ENCODE measurements at regions not wholly inside any gene's neighbourhood (a gene's known extent, or its start where the extent isn't known, plus 50 kb on each side); places are given as distances from the start of the nearest gene placed in this dataset.

DNA sequence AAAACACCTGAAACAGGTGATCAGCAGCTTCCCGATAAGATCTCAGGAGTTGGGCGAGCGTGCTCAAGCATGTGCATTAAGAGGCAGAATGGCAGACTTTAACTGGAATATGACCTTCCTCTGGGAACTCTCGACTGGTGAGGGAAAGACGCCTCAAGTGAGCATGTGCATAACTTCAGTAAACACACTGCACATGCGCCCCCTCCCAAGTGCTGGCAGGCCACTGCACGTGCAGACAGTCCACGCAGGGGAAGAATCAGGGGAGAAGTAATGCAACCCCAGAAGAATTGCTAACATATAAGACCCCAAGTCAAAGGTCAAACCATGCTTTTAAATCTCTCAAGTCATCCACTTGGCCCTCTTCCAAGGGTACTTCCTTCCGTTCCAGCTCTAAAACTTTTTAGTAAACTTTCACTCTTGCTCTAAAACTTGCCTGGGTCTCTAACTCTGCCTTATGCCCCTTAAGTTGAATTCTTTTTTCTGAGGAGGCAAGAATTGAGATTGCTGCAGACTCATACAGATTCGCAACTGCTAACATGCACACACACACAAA is 541.0 kb downstream of the TNS3 start:
- no peaks in the 10 kb centered on the region for H3K36me3 Mint-ChIP-seq (ENCODE audit: insufficient read depth, unreplicated experiment)
- no peaks in the 10 kb centered on the region for H3K27me3 Mint-ChIP-seq (ENCODE audit: unreplicated experiment)
- intact Hi-C loops (cut with micrococcal nuclease; ENCODE audit: unreplicated experiment): no loop called here
- TF ChIP-seq, protein P1, sequence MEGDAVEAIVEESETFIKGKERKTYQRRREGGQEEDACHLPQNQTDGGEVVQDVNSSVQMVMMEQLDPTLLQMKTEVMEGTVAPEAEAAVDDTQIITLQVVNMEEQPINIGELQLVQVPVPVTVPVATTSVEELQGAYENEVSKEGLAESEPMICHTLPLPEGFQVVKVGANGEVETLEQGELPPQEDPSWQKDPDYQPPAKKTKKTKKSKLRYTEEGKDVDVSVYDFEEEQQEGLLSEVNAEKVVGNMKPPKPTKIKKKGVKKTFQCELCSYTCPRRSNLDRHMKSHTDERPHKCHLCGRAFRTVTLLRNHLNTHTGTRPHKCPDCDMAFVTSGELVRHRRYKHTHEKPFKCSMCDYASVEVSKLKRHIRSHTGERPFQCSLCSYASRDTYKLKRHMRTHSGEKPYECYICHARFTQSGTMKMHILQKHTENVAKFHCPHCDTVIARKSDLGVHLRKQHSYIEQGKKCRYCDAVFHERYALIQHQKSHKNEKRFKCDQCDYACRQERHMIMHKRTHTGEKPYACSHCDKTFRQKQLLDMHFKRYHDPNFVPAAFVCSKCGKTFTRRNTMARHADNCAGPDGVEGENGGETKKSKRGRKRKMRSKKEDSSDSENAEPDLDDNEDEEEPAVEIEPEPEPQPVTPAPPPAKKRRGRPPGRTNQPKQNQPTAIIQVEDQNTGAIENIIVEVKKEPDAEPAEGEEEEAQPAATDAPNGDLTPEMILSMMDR (IDR thresholded peaks at IDR 0.05; ENCODE audit: unreplicated experiment): no peak
- no peak overlapping the region for H3K27ac Mint-ChIP-seq (ENCODE audit: unreplicated experiment)
- no peaks in the 10 kb centered on the region for H3K4me1 Mint-ChIP-seq (ENCODE audit: low read depth, unreplicated experiment)
- no peak overlapping the region for H3K4me3 Mint-ChIP-seq (ENCODE audit: low read depth, unreplicated experiment)
- no peaks in the 10 kb centered on the region for H3K9me3 Mint-ChIP-seq (ENCODE audit: low read depth, unreplicated experiment)
- no peak for DNase-seq
- BruUV-seq (replicated peaks): no TSS peak
- CTCF ChIA-PET: no interaction called here

DNA sequence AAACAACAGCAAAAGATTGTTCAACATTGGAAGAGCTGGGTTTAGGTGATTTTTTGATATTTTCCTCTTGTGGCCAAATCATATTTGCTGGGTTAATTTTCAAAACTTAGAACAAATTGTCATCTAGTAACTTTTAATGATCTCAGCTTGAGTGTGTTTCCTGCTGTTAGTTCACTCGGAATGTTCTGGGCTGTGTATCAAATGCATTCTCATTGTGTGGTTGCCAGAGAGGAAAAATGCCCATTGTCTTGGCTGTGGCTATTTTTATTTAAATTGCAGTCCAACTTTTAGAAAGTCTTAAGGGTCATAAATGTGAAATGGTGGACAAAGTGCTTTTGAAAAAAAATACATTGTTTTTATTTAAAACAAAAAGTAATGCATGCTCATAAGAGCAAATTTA is 542.0 kb downstream of the TNS3 start:
- no peak overlapping the region for H3K4me3 Mint-ChIP-seq (ENCODE audit: low read depth, unreplicated experiment)
- no peaks in the 10 kb centered on the region for H3K4me1 Mint-ChIP-seq (ENCODE audit: low read depth, unreplicated experiment)
- DNase-seq: no peak
- intact Hi-C loops (cut with micrococcal nuclease; ENCODE audit: unreplicated experiment): no loop called here
- H3K27ac Mint-ChIP-seq (ENCODE audit: unreplicated experiment): no peak overlapping the region
- H3K27me3 Mint-ChIP-seq (ENCODE audit: unreplicated experiment): no peaks in the 10 kb centered on the region
- H3K36me3 Mint-ChIP-seq (ENCODE audit: insufficient read depth, unreplicated experiment): no peaks in the 10 kb centered on the region
- no TSS peak for BruUV-seq (replicated peaks)
- TF ChIP-seq, protein P1 (IDR thresholded peaks at IDR 0.05; ENCODE audit: unreplicated experiment): no peak
- CTCF ChIA-PET: no interaction called here
- H3K9me3 Mint-ChIP-seq (ENCODE audit: low read depth, unreplicated experiment): no peaks in the 10 kb centered on the region

DNA sequence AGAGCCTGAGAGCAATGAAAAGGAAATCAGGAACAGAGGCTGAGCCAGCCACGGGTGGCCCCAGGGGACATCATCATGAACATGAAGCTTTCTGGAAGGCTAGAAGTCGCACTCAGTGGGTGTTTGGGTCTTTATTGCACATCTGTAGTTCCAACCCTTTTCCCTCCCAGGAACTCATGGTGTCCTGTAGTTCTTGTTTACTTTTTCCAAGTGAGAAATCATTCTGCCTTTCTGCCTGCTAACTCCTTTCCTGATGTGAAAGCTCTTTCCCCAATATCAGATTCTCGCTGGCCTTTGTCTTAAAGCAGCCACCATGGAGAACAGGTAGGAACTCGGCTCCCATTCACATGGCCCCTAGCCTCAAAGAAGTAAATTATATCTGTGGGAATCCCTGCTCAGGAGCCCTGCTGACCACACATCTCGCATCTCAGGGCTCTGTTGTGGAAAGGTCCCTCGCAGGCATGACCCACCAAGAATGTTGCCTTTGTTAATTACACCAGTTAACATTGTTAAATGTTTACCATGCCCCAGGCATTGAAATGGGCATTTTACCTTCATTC is 542.7 kb downstream of the TNS3 start:
- Mint-ChIP-seq H3K36me3 (ENCODE audit: insufficient read depth, unreplicated experiment) (no peaks in the 10 kb centered on the region), H3K9me3 (ENCODE audit: low read depth, unreplicated experiment) (no peaks in the 10 kb centered on the region), H3K27me3 (ENCODE audit: unreplicated experiment) (no peaks in the 10 kb centered on the region), H3K4me1 (ENCODE audit: low read depth, unreplicated experiment) (no peaks in the 10 kb centered on the region), H3K4me3 (ENCODE audit: low read depth, unreplicated experiment) (no peak overlapping the region), H3K27ac (ENCODE audit: unreplicated experiment) (no peak overlapping the region)
- DNase-seq: no peak
- TF ChIP-seq, protein P1 (IDR thresholded peaks at IDR 0.05; ENCODE audit: unreplicated experiment): no peak
- BruUV-seq (replicated peaks): no TSS peak
- intact Hi-C loops (cut with micrococcal nuclease; ENCODE audit: unreplicated experiment): no loop called here
- CTCF ChIA-PET: no interaction called here

DNA sequence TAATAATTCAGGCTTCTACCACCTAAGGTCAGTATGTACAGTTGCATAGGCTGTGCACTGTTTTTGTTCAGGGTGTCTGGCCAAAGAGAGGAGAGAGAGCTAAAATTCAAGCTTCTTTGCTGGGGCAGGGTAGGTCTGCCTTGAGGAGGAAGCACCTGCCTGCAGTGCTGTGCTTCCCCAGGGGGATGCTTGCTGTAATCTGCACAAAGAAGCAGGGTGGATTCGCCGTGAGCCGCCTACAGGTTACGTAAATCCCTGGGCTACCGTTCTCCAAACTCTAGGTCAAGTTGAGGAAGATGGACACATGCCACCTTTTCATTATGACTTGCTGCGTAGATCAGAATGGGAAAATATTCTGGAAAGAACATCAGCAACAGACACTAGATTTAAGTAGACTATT is 543.3 kb downstream of the TNS3 start:
- no peaks in the 10 kb centered on the region for H3K27me3 Mint-ChIP-seq (ENCODE audit: unreplicated experiment)
- H3K36me3 Mint-ChIP-seq (ENCODE audit: insufficient read depth, unreplicated experiment): no peaks in the 10 kb centered on the region
- intact Hi-C loops (cut with micrococcal nuclease; ENCODE audit: unreplicated experiment): no loop called here
- H3K4me1 Mint-ChIP-seq (ENCODE audit: low read depth, unreplicated experiment): no peaks in the 10 kb centered on the region
- TF ChIP-seq, protein P1 (IDR thresholded peaks at IDR 0.05; ENCODE audit: unreplicated experiment): no peak
- no peak overlapping the region for H3K27ac Mint-ChIP-seq (ENCODE audit: unreplicated experiment)
- H3K4me3 Mint-ChIP-seq (ENCODE audit: low read depth, unreplicated experiment): no peak overlapping the region
- no peaks in the 10 kb centered on the region for H3K9me3 Mint-ChIP-seq (ENCODE audit: low read depth, unreplicated experiment)
- CTCF ChIA-PET: no interaction called here
- no TSS peak for BruUV-seq (replicated peaks)
- no peak for DNase-seq

All from Calu3 (cell line).